ENCODE measurements at regions not wholly inside any gene's neighbourhood (a gene's known extent, or its start where the extent isn't known, plus 50 kb on each side); places are given as distances from the start of the nearest gene placed in this dataset.

DNA sequence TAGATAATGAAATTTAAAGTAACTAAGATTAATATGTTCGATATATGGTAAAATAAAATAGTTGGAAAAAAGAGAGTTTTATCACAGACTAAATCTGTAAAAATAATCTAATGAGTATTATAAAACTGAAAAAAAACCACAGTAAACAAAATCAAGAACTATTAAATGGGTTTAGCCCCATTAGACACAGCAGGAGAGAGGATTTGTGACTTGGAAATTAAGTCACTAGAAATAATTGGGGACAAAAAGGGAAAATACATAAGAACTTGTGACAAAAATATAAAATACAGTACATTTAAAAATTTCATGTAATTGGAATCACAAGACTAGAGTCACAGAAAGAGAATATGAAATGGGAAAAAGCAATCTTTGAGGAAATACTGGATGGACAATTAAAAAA is 1114.6 kb upstream of the KLHL29 start:
- Histone ChIP-seq H3K23ac (ENCODE audit: low read depth, low read length) (no peak overlapping the region), H4K91ac (ENCODE audit: insufficient read depth, low read depth, low read length) (no peak overlapping the region), H2AFZ (replicated peaks; ENCODE audit: low read length, poor library complexity) (no peak overlapping the region), H4K5ac (ENCODE audit: low read depth, low read length) (no peak overlapping the region), H3K9me1 (ENCODE audit: insufficient read depth, low read length) (no peaks in the 10 kb centered on the region), H2BK120ac (ENCODE audit: low read depth, low read length) (no peak overlapping the region), H3K9ac (ENCODE audit: low read depth, low read length) (no peak overlapping the region), H3K18ac (ENCODE audit: low read depth, low read length) (no peak overlapping the region), H3K79me1 (ENCODE audit: low read depth in 1 of 2, low read length in 2 of 2) (no peaks in the 10 kb centered on the region), H2AK9ac (replicated peaks; ENCODE audit: low read depth, low read length, poor library complexity) (no peak overlapping the region), H2BK15ac (ENCODE audit: low read depth, low read length) (no peak overlapping the region), H3K4me1 (ENCODE audit: control insufficient read depth, insufficient read depth, low read length) (no peaks in the 10 kb centered on the region), H3K4me3 (ENCODE audit: insufficient read depth, low read depth, low read length) (no peak overlapping the region), H3K27me3 (ENCODE audit: control insufficient read depth, insufficient read depth, low read length) (no peaks in the 10 kb centered on the region), H2AK5ac (ENCODE audit: low read depth, low read length) (no peak overlapping the region), H3K27ac (ENCODE audit: insufficient read depth, low read length) (no peak overlapping the region), H2BK20ac (ENCODE audit: low read depth, low read length) (no peak overlapping the region), H4K8ac (ENCODE audit: low read depth in 2 of 2, low read length in 2 of 2) (no peak overlapping the region), H3K9me3 (ENCODE audit: control insufficient read depth, insufficient read depth, low read length) (no peaks in the 10 kb centered on the region), H3K36me3 (ENCODE audit: control insufficient read depth, insufficient read depth, low read length) (no peaks in the 10 kb centered on the region), H3K56ac (ENCODE audit: extremely low read depth, insufficient read depth, low read length) (no peak overlapping the region), H3K4me2 (ENCODE audit: low read depth, low read length) (no peak overlapping the region), H3K4ac (ENCODE audit: low read depth, low read length) (no peak overlapping the region), H2BK5ac (ENCODE audit: low read depth, low read length, poor library complexity, severe bottlenecking) (no peak overlapping the region), H3K14ac (replicated peaks; ENCODE audit: low read depth, low read length) (no peak overlapping the region), H4K20me1 (ENCODE audit: insufficient read depth, low read length) (no peaks in the 10 kb centered on the region)
- in situ Hi-C loops (cut with MboI; ENCODE audit: low sequenced_read_pairs) = no loop called here
- dilution Hi-C loops (cut with HindIII; ENCODE audit: low sequenced_read_pairs, unreplicated experiment) = no loop called here
- no CpG with 5 or more reads among the region's 1 CpG for WGBS, 2 experiments (ENCODE audit: extremely low coverage in 2 of 2, insufficient read length in 1 of 2)
- ATAC-seq (ENCODE audit: low read depth) (no peak), DNase-seq (no peak)
- BruUV-seq (replicated peaks) = no TSS peak
- TF ChIP-seq FOS (IDR thresholded peaks at IDR 0.05; ENCODE audit: low read depth, low read length) (no peak), RAD21 (IDR thresholded peaks at IDR 0.05; ENCODE audit: low read length) (no peak), CEBPB (IDR thresholded peaks at IDR 0.05; ENCODE audit: low read depth, low read length) (no peak), MAFK (IDR thresholded peaks at IDR 0.05; ENCODE audit: low read depth, low read length) (no peak), POLR2A (IDR thresholded peaks at IDR 0.05; ENCODE audit: low read depth, low read length) (no peak), NFE2L2 (IDR thresholded peaks at IDR 0.05; ENCODE audit: low read depth, low read length) (no peak), RFX5 (IDR thresholded peaks at IDR 0.05; ENCODE audit: low read depth, low read length) (no peak), MXI1 (IDR thresholded peaks at IDR 0.05; ENCODE audit: borderline replicate concordance, low read depth, low read length) (no peak), CHD1 (IDR thresholded peaks at IDR 0.05; ENCODE audit: low read depth, low read length) (no peak), RCOR1 (IDR thresholded peaks at IDR 0.05; ENCODE audit: insufficient replicate concordance, low read length) (no peak), BHLHE40 (IDR thresholded peaks at IDR 0.05; ENCODE audit: low read depth, low read length) (no peak), MAZ (IDR thresholded peaks at IDR 0.05; ENCODE audit: borderline replicate concordance, low read depth, low read length) (no peak)
- TF ChIP-seq, protein P1, sequence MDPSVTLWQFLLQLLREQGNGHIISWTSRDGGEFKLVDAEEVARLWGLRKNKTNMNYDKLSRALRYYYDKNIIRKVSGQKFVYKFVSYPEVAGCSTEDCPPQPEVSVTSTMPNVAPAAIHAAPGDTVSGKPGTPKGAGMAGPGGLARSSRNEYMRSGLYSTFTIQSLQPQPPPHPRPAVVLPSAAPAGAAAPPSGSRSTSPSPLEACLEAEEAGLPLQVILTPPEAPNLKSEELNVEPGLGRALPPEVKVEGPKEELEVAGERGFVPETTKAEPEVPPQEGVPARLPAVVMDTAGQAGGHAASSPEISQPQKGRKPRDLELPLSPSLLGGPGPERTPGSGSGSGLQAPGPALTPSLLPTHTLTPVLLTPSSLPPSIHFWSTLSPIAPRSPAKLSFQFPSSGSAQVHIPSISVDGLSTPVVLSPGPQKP (IDR thresholded peaks at IDR 0.05; ENCODE audit: borderline replicate concordance, low read depth, low read length) = no peak
- TF ChIP-seq, protein P2, sequence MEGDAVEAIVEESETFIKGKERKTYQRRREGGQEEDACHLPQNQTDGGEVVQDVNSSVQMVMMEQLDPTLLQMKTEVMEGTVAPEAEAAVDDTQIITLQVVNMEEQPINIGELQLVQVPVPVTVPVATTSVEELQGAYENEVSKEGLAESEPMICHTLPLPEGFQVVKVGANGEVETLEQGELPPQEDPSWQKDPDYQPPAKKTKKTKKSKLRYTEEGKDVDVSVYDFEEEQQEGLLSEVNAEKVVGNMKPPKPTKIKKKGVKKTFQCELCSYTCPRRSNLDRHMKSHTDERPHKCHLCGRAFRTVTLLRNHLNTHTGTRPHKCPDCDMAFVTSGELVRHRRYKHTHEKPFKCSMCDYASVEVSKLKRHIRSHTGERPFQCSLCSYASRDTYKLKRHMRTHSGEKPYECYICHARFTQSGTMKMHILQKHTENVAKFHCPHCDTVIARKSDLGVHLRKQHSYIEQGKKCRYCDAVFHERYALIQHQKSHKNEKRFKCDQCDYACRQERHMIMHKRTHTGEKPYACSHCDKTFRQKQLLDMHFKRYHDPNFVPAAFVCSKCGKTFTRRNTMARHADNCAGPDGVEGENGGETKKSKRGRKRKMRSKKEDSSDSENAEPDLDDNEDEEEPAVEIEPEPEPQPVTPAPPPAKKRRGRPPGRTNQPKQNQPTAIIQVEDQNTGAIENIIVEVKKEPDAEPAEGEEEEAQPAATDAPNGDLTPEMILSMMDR (conservative IDR thresholded peaks at IDR 0.05; ENCODE audit: low read depth, low read length) = no peak
- intact Hi-C loops (cut with micrococcal nuclease) = no loop called here
- ChIA-PET POLR2A (ENCODE audit: unreplicated experiment) (no interaction called here), CTCF (no interaction called here)

Measured in IMR-90 (cell line).